Calu3 (cell line): ENCODE measurements at regions not wholly inside any gene's neighbourhood (a gene's known extent, or its start where the extent isn't known, plus 50 kb on each side); places are given as distances from the start of the nearest gene placed in this dataset.
"Not testable (repeated sequence)": the region's sequence is repeated elsewhere in the genome, so short reads cannot be mapped to it uniquely, and the experiment has no call there.

Experiments used
- BruUV-seq: library from RNA; stranded (reverse); fragments of 400-500 nt; replicated peaks from 2 replicates; lab custom pipeline; 2021; lab: Mats Ljungman, UMichigan
- CTCF ChIA-PET: fragments of 300-600 bp; sonication (Branson Sonifier 250); formaldehyde crosslinking; loops from one replicate; lab custom pipeline; 2022; ENCODE audit warnings: antibody characterized with exemption; lab: Charles Lee
- DNase-seq: peaks from one replicate; pipeline ENCODE4 v3.0.0; 2022
- H3K27ac Mint-ChIP-seq: one replicate; pipeline ENCODE4 v1.8.0; 2022; ENCODE audit warnings: mixed read lengths; ENCODE audit not compliant: unreplicated experiment
- H3K27me3 Mint-ChIP-seq: one replicate; pipeline ENCODE4 v1.8.0; 2022; ENCODE audit warnings: mixed read lengths; ENCODE audit not compliant: unreplicated experiment
- H3K36me3 Mint-ChIP-seq: one replicate; pipeline ENCODE4 v1.8.0; 2022; ENCODE audit warnings: mild to moderate bottlenecking, moderate library complexity, mixed read lengths; ENCODE audit not compliant: insufficient read depth, unreplicated experiment
- H3K4me1 Mint-ChIP-seq: one replicate; pipeline ENCODE4 v1.8.0; 2022; ENCODE audit warnings: mild to moderate bottlenecking, low read depth, mixed read lengths; ENCODE audit not compliant: unreplicated experiment
- H3K4me3 Mint-ChIP-seq: one replicate; pipeline ENCODE4 v1.8.0; 2022; ENCODE audit warnings: mild to moderate bottlenecking, low read depth, moderate library complexity, mixed read lengths; ENCODE audit not compliant: unreplicated experiment
- H3K9me3 Mint-ChIP-seq: one replicate; pipeline ENCODE4 v1.8.0; 2022; ENCODE audit warnings: low read depth, mixed read lengths; ENCODE audit not compliant: unreplicated experiment
- intact Hi-C: fragments of 100-400 bp; cut with micrococcal nuclease; formaldehyde crosslinking; loops from one replicate; pipeline ENCODE4 v1.10.0; 2022; ENCODE audit not compliant: unreplicated experiment
- TF ChIP-seq, protein P1 (sequence below): fragments of 200-600 bp; IDR thresholded peaks from one replicate; pipeline ENCODE4 v1.8.0; 2022; ENCODE audit warnings: antibody characterized with exemption; ENCODE audit not compliant: unreplicated experiment

GRCh38 chr2:186423481-186423880 lies 62.6 kb upstream of the ZC3H15 start:
- Mint-ChIP-seq H3K4me1 (peaks cover 33% of the 10 kb centered on the region), H3K4me3 (no peak overlapping the region), H3K27ac (no peak overlapping the region), H3K9me3 (no peaks in the 10 kb centered on the region), H3K27me3 (no peaks in the 10 kb centered on the region), H3K36me3 (no peaks in the 10 kb centered on the region)
- BruUV-seq = no TSS peak
- CTCF ChIA-PET = no interaction called here
- TF ChIP-seq, protein P1, sequence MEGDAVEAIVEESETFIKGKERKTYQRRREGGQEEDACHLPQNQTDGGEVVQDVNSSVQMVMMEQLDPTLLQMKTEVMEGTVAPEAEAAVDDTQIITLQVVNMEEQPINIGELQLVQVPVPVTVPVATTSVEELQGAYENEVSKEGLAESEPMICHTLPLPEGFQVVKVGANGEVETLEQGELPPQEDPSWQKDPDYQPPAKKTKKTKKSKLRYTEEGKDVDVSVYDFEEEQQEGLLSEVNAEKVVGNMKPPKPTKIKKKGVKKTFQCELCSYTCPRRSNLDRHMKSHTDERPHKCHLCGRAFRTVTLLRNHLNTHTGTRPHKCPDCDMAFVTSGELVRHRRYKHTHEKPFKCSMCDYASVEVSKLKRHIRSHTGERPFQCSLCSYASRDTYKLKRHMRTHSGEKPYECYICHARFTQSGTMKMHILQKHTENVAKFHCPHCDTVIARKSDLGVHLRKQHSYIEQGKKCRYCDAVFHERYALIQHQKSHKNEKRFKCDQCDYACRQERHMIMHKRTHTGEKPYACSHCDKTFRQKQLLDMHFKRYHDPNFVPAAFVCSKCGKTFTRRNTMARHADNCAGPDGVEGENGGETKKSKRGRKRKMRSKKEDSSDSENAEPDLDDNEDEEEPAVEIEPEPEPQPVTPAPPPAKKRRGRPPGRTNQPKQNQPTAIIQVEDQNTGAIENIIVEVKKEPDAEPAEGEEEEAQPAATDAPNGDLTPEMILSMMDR = no peak
- DNase-seq = no peak
- intact Hi-C loops = no loop called here

- no TSS peak for BruUV-seq
- Mint-ChIP-seq H3K9me3 (no peaks in the 10 kb centered on the region), H3K36me3 (no peaks in the 10 kb centered on the region), H3K4me3 (no peak overlapping the region), H3K4me1 (peaks cover 33% of the 10 kb centered on the region), H3K27me3 (no peaks in the 10 kb centered on the region), H3K27ac (no peak overlapping the region)
- intact Hi-C loops = no loop called here
- no peak for DNase-seq
- CTCF ChIA-PET = no interaction called here
- TF ChIP-seq, protein P1 = no peak
Measured at GRCh38 chr2:186424265-186424664, 61.8 kb upstream of the ZC3H15 start.

DNA sequence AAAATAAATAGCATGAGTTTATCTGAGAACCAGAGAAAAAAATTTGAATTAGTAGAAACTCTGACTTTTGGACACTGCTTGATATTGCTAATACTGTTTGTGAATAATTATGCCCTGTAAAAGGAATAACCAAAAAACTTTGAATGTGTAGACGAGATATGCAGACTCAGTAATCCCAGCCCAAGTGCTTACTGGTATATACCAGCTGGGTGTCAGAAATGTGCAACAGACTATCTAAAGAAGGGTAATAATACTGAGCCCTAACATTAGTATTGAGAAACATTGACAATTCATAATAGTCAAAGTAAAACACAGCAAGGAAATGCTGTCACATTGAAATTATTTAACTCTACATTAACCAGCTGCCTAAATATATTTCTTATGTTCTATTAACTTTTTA lies 60.5 kb upstream of the ZC3H15 start:
- Mint-ChIP-seq H3K27me3 (no peaks in the 10 kb centered on the region), H3K36me3 (no peaks in the 10 kb centered on the region), H3K27ac (no peak overlapping the region), H3K9me3 (no peaks in the 10 kb centered on the region), H3K4me1 (peaks cover 33% of the 10 kb centered on the region), H3K4me3 (no peak overlapping the region)
- TF ChIP-seq, protein P1 = no peak
- CTCF ChIA-PET = no interaction called here
- BruUV-seq = no TSS peak
- intact Hi-C loops = no loop called here
- DNase-seq = no peak

DNA sequence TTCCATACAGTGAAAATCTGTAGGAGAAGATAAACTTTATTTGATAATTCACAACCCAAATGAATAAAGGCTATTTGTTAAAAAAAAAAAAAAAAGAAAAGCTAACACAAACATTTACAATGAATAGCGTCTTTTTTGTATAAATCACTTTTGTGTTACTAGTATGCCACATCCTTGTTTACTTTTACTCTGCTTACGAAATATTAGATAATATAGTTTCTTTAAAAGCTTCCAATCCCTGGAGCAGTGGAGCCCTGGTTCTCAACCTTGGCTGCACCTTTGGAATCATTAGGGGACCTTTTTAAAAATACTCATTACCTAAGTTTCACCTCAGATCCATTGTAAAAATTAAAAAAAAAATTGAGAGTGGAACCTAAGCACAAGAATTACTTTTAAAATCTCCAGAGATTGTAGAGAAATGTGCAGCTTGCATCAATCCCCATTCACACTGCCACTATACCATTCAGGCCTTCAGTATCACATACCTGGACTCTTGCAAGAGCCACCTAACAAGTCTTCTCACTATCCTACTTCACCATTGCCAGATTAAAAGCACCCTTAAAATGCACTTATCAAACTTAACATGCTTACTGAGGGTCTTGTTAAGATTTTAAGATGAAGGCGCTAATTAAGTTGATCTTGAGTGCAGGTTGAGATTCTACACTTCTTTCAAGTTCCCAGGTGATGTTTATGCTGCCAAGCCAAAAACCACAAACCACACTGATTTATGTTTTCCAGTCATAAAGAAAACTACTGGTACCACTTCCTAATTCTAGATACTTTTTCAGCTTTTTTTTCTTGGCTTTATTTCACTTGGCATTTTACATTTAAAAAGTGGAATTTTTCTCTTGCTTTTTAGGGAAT lies 59.7 kb upstream of the ZC3H15 start:
- DNase-seq = no peak
- H3K9me3 Mint-ChIP-seq = no peaks in the 10 kb centered on the region
- no peaks in the 10 kb centered on the region for H3K36me3 Mint-ChIP-seq
- H3K4me3 Mint-ChIP-seq = no peak overlapping the region
- intact Hi-C loops = no loop called here
- H3K27me3 Mint-ChIP-seq = no peaks in the 10 kb centered on the region
- CTCF ChIA-PET = no interaction called here
- BruUV-seq = no TSS peak
- peaks cover 33% of the 10 kb centered on the region for H3K4me1 Mint-ChIP-seq
- TF ChIP-seq, protein P1 = no peak
- H3K27ac Mint-ChIP-seq = peak overlapping the region; percentile 27

GRCh38 chr2:186427017-186427350 lies 59.1 kb upstream of the ZC3H15 start:
- H3K4me3 Mint-ChIP-seq, intact Hi-C loops, H3K9me3 Mint-ChIP-seq, CTCF ChIA-PET, H3K27me3 Mint-ChIP-seq, BruUV-seq, H3K36me3 Mint-ChIP-seq, DNase-seq, H3K27ac Mint-ChIP-seq: not testable (repeated sequence)
- peaks cover 33% of the 10 kb centered on the region for H3K4me1 Mint-ChIP-seq
